Nephron progenitor cell (in vitro differentiated cells): ENCODE measurements at regions not wholly inside any gene's neighbourhood (a gene's known extent, or its start where the extent isn't known, plus 50 kb on each side); places are given as distances from the start of the nearest gene placed in this dataset.

Experiments
- DNase-seq: peaks from one replicate; pipeline ENCODE4 v3.0.0; 2021
- H3K27ac Mint-ChIP-seq: 2 replicates; pipeline ENCODE4 v1.8.0; 2021; ENCODE audit warnings: mild to moderate bottlenecking, moderate library complexity, mixed read lengths
- H3K27me3 Mint-ChIP-seq: 2 replicates; pipeline ENCODE4 v1.8.0; 2021; ENCODE audit warnings: mild to moderate bottlenecking, low read depth, mixed read lengths; ENCODE audit not compliant: poor library complexity
- H3K36me3 Mint-ChIP-seq: 2 replicates; pipeline ENCODE4 v1.8.0; 2021; ENCODE audit warnings: low read depth, mixed read lengths
- H3K4me1 Mint-ChIP-seq: 2 replicates; pipeline ENCODE4 v1.8.0; 2021; ENCODE audit warnings: mixed read lengths
- H3K4me3 Mint-ChIP-seq: 2 replicates; pipeline ENCODE4 v1.8.0; 2021; ENCODE audit warnings: mild to moderate bottlenecking, moderate library complexity, mixed read lengths
- H3K9me3 Mint-ChIP-seq: 2 replicates; pipeline ENCODE4 v1.8.0; 2021; ENCODE audit warnings: mild to moderate bottlenecking, moderate library complexity, mixed read lengths
- TF ChIP-seq, protein P1 (sequence below): fragments of 200-600 bp; sonication (generic); IDR thresholded peaks from 2 replicates; pipeline ENCODE4 v1.5.0; 2021; ENCODE audit warnings: antibody characterized with exemption

DNA sequence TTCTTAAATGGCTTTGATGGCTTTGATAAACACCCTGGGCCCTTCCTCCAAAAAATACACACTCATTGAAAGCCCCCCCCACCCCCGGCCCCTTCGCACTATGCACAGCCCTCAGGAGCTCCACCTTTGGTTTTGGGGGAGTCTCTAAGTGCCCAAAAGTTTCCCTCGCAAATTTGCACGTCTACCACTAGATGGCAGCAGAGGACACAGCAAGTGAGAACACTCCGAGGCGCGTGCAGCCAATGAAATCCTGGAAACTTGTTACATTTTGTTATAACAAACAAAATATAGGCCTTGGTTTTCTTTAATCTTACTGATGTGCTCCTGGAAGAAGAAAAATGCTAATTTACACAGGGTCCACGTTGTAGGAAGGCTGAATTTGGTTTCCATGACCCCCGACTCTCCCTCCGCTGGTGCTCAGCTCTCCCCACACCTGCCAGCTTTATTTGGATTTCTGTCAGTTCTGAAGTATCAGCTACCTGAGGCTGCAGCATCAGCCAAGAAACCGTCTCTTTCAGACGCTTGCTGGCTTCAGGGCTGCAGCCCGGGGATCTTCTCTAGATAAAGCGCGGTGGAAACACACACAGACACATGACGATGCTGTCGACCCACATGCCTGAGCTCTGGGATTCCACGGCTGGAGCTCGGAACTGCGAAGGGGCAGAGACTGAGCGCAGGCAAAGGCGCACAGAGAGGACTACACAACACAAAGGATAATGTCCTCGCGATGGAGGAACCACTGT, 148.3 kb upstream of the RPS6KA2 start:
- TF ChIP-seq, protein P1, sequence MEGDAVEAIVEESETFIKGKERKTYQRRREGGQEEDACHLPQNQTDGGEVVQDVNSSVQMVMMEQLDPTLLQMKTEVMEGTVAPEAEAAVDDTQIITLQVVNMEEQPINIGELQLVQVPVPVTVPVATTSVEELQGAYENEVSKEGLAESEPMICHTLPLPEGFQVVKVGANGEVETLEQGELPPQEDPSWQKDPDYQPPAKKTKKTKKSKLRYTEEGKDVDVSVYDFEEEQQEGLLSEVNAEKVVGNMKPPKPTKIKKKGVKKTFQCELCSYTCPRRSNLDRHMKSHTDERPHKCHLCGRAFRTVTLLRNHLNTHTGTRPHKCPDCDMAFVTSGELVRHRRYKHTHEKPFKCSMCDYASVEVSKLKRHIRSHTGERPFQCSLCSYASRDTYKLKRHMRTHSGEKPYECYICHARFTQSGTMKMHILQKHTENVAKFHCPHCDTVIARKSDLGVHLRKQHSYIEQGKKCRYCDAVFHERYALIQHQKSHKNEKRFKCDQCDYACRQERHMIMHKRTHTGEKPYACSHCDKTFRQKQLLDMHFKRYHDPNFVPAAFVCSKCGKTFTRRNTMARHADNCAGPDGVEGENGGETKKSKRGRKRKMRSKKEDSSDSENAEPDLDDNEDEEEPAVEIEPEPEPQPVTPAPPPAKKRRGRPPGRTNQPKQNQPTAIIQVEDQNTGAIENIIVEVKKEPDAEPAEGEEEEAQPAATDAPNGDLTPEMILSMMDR: peak; percentile 82
- Mint-ChIP-seq H3K36me3 (no peaks in the 10 kb centered on the region), H3K27me3 (peaks cover 16% of the 10 kb centered on the region), H3K27ac (no peak overlapping the region), H3K9me3 (no peaks in the 10 kb centered on the region), H3K4me1 (no peaks in the 10 kb centered on the region), H3K4me3 (no peak overlapping the region)
- DNase-seq: peak; percentile 60

DNA sequence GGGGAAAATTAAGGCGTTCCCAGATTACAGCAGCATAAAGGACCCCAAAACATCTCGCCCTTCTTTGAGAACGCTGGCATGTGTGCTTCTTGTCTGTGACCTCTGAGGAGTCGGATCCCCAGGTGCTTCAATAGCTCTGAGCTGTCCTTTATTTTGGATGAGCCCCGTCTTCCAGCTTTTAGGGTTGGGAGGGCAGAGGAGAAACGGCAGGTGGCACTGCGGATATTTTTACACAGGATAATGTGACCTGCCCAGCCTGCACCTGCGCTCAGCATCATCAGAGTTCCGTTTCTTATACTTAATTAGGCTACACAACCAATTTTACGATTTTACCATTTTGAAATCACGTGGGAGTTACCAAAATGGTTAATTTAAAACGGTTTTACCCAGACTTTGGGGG, 147.7 kb upstream of the RPS6KA2 start:
- DNase-seq: no peak
- Mint-ChIP-seq H3K27me3 (peaks cover 16% of the 10 kb centered on the region), H3K9me3 (no peaks in the 10 kb centered on the region), H3K36me3 (no peaks in the 10 kb centered on the region), H3K4me3 (no peak overlapping the region), H3K4me1 (no peaks in the 10 kb centered on the region), H3K27ac (no peak overlapping the region)
- TF ChIP-seq, protein P1: no peak

DNA sequence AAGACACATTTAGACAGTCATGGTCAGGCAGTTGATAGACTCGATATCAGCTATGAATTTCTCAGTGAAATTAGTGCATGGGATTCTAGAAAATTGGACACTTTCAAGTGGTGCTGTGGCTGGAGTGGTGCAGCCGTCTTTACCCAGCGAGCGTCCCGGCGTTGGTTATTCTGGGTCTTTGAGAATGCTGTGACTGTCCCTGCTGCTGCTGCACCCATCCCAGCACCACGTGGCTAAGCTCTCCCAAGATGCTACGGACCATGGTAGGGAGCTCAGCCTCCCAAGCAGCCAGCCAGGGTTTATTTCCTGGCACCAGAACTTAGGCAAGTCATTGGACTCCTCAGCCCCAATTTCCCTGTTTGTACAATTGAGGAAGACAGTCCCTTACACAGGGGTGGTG, 147.2 kb upstream of the RPS6KA2 start:
- no peak overlapping the region for H3K4me3 Mint-ChIP-seq
- H3K27ac Mint-ChIP-seq: no peak overlapping the region
- TF ChIP-seq, protein P1: no peak
- no peak for DNase-seq
- no peaks in the 10 kb centered on the region for H3K4me1 Mint-ChIP-seq
- H3K27me3 Mint-ChIP-seq: peaks cover 16% of the 10 kb centered on the region
- no peaks in the 10 kb centered on the region for H3K9me3 Mint-ChIP-seq
- no peaks in the 10 kb centered on the region for H3K36me3 Mint-ChIP-seq

DNA sequence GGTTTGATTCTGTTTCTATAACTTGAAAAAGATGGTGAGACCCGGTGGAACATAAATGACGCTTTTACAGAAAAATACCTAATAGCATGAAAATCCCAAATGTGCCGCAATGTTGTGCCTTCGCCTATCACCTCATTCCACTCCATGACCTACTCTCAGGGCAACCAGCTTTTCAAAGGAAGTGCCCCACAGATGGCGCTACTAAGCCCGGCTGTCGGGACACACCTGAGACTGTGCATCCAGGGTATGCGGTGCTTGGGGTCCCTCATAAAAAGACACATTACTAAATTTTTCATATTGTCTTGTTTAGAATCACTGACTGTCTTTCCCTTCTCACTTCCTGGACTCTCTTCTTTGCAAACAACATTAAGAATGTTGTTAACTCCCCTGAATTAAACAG, 145.5 kb upstream of the RPS6KA2 start:
- Mint-ChIP-seq H3K36me3 (no peaks in the 10 kb centered on the region), H3K9me3 (no peaks in the 10 kb centered on the region), H3K27ac (no peak overlapping the region), H3K27me3 (peaks cover 20% of the 10 kb centered on the region), H3K4me3 (no peak overlapping the region), H3K4me1 (peaks cover 11% of the 10 kb centered on the region)
- no peak for DNase-seq
- TF ChIP-seq, protein P1: no peak

DNA sequence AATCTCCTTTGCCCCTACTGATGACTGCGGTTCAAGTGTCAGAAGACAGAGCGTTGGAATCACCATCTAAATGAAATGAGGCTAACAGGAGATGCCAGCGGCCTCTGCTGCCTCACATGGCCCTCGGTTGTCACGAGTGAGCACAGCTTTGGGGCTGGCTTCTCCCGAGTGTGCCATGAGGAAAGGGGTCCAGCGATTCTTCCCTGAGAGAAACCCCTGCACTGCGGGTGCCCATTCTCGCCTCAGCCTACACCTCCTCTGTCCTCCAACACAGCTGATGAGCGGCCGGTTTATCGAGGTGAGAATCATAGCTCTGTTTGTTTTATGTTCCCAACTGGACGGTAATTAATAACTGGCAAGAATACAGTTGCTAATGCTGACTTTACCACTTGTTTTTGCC, 144.7 kb upstream of the RPS6KA2 start:
- H3K9me3 Mint-ChIP-seq: no peaks in the 10 kb centered on the region
- no peak overlapping the region for H3K27ac Mint-ChIP-seq
- H3K4me3 Mint-ChIP-seq: no peak overlapping the region
- peaks cover 17% of the 10 kb centered on the region for H3K27me3 Mint-ChIP-seq
- H3K4me1 Mint-ChIP-seq: peaks cover 20% of the 10 kb centered on the region
- H3K36me3 Mint-ChIP-seq: no peaks in the 10 kb centered on the region
- DNase-seq: no peak
- TF ChIP-seq, protein P1: no peak
